PC-9 (cell line): ENCODE measurements at regions not wholly inside any gene's neighbourhood (a gene's known extent, or its start where the extent isn't known, plus 50 kb on each side); places are given as distances from the start of the nearest gene placed in this dataset.

Experiments used
- BruUV-seq: library from RNA; stranded (reverse); fragments of 400-500 nt; replicated peaks from 2 replicates; lab custom pipeline; 2021; lab: Mats Ljungman, UMichigan
- CTCF ChIA-PET: fragments of 300-600 bp; sonication (Branson Sonifier 250); formaldehyde crosslinking; loops from one replicate; lab custom pipeline; 2022; ENCODE audit warnings: antibody characterized with exemption; lab: Charles Lee
- POLR2A ChIA-PET: fragments of 300-600 bp; sonication (Branson Sonifier 250); formaldehyde crosslinking; loops from one replicate; lab custom pipeline; 2022; ENCODE audit warnings: antibody characterized with exemption; ENCODE audit not compliant: unreplicated experiment; lab: Charles Lee
- DNase-seq, 2 experiments: peaks; one replicate each; pipeline versions ENCODE4 v3.0.0 to v3.0.0-alpha.2; 2015 to 2022; ENCODE audit warnings: mixed read lengths in 1 of 2
- H2AFZ ChIP-seq: fragments of 200-600 bp; sonication (generic); 2 replicates; pipeline ENCODE4 v1.8.1; 2017; ENCODE audit warnings: antibody characterized with exemption
- H3F3A ChIP-seq: fragments of 200-600 bp; sonication (generic); 2 replicates; pipeline ENCODE4 v1.8.1; 2017; ENCODE audit warnings: antibody characterized with exemption, mild to moderate bottlenecking, low read depth; ENCODE audit not compliant: insufficient read depth
- H3K27ac ChIP-seq: fragments of 200-600 bp; sonication (generic); 2 replicates; pipeline ENCODE4 v1.6.1; 2016; ENCODE audit warnings: mixed run types
- H3K27me3 ChIP-seq: fragments of 200-600 bp; sonication (generic); 2 replicates; pipeline ENCODE4 v1.6.1; 2016; ENCODE audit warnings: low read depth, mixed run types; ENCODE audit not compliant: insufficient read depth
- H3K36me3 ChIP-seq: fragments of 200-600 bp; sonication (generic); 2 replicates; pipeline ENCODE4 v1.6.1; 2016; ENCODE audit warnings: low read depth, mixed run types
- H3K4me1 ChIP-seq: fragments of 200-600 bp; sonication (generic); replicated peaks from 2 replicates; pipeline ENCODE4 v1.6.1; 2016; ENCODE audit warnings: mixed run types; ENCODE audit not compliant: insufficient read depth
- H3K4me2 ChIP-seq: fragments of 200-600 bp; sonication (generic); 2 replicates; pipeline ENCODE4 v1.6.1; 2017; ENCODE audit warnings: mixed run types
- H3K4me3 ChIP-seq: fragments of 200-600 bp; sonication (generic); 2 replicates; pipeline ENCODE4 v1.6.1; 2016; ENCODE audit warnings: mixed run types
- H3K79me2 ChIP-seq: fragments of 200-600 bp; sonication (generic); 2 replicates; pipeline ENCODE4 v1.6.1; 2017; ENCODE audit warnings: low read depth, mixed run types
- H3K9me2 ChIP-seq: fragments of 200-600 bp; sonication (generic); 2 replicates; pipeline ENCODE4 v1.8.1; 2017; ENCODE audit warnings: mild to moderate bottlenecking; ENCODE audit not compliant: insufficient read depth
- H3K9me3 ChIP-seq: fragments of 200-600 bp; sonication (generic); 2 replicates; pipeline ENCODE4 v1.8.1; 2016; ENCODE audit warnings: low read depth; ENCODE audit not compliant: insufficient read depth
- H4K20me1 ChIP-seq: fragments of 200-600 bp; sonication (generic); 2 replicates; pipeline ENCODE4 v1.8.1; 2017; ENCODE audit not compliant: insufficient read depth
- EZH2 ChIP-seq: fragments of 200-600 bp; sonication (generic); IDR thresholded peaks from 2 replicates; pipeline ENCODE4 v1.8.0; 2017; ENCODE audit warnings: antibody characterized with exemption, low read depth
- intact Hi-C: fragments of 100-400 bp; cut with micrococcal nuclease; formaldehyde crosslinking; loops from one replicate; pipeline ENCODE4 v1.10.0; 2022; ENCODE audit not compliant: unreplicated experiment
- TF ChIP-seq, protein P1 (sequence below): fragments of 200-600 bp; sonication (generic); conservative IDR thresholded peaks from 2 replicates; pipeline ENCODE4 v1.6.1; 2017; ENCODE audit warnings: mixed run types, antibody characterized with exemption, mild to moderate bottlenecking, moderate library complexity

DNA sequence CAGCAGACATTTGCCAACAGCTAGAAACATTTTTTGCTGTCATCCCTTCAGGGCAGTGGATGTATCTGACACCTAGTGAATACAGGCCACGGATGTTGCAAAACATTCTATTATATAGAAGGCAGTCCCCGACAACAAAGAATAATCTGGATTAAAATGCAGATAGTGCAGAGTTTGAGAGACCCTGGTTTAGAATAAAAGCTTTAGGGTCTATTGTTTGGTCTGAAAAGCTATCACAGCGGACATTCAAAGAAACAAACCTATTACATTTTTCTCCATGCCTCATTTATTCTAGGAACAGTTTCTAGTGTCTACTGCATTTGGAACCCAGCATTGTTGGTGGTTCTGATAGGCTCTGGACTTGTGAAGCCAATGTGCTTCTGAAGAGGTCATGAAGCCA, 316.3 kb downstream of the TGFB2 start:
- Histone ChIP-seq H3K4me1 (peaks cover 44% of the 10 kb centered on the region), H3K9me3 (peaks cover 10% of the 10 kb centered on the region; the same call in 1 of the 2 replicates), H3K4me3 (no peak overlapping the region), H3F3A (peaks cover 30% of the 10 kb centered on the region; the same call in 1 of the 2 replicates), H2AFZ (no peak overlapping the region), H3K9me2 (no peaks in the 10 kb centered on the region), H4K20me1 (no peaks in the 10 kb centered on the region), H3K79me2 (no peaks in the 10 kb centered on the region), H3K4me2 (no peak overlapping the region), H3K27me3 (no peaks in the 10 kb centered on the region), H3K36me3 (no peaks in the 10 kb centered on the region), H3K27ac (peak overlapping the region; percentile 81)
- ChIA-PET CTCF (no interaction called here), POLR2A (no interaction called here)
- intact Hi-C loops = loop anchor here (2.0 kb wide), 3 partner anchors 75 to 405 kb away; no protein-coding TSS in a partner anchor
- DNase-seq = no peak
- BruUV-seq = no TSS peak
- TF ChIP-seq, protein P1, sequence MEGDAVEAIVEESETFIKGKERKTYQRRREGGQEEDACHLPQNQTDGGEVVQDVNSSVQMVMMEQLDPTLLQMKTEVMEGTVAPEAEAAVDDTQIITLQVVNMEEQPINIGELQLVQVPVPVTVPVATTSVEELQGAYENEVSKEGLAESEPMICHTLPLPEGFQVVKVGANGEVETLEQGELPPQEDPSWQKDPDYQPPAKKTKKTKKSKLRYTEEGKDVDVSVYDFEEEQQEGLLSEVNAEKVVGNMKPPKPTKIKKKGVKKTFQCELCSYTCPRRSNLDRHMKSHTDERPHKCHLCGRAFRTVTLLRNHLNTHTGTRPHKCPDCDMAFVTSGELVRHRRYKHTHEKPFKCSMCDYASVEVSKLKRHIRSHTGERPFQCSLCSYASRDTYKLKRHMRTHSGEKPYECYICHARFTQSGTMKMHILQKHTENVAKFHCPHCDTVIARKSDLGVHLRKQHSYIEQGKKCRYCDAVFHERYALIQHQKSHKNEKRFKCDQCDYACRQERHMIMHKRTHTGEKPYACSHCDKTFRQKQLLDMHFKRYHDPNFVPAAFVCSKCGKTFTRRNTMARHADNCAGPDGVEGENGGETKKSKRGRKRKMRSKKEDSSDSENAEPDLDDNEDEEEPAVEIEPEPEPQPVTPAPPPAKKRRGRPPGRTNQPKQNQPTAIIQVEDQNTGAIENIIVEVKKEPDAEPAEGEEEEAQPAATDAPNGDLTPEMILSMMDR = no peak
- no peak for TF ChIP-seq EZH2

DNA sequence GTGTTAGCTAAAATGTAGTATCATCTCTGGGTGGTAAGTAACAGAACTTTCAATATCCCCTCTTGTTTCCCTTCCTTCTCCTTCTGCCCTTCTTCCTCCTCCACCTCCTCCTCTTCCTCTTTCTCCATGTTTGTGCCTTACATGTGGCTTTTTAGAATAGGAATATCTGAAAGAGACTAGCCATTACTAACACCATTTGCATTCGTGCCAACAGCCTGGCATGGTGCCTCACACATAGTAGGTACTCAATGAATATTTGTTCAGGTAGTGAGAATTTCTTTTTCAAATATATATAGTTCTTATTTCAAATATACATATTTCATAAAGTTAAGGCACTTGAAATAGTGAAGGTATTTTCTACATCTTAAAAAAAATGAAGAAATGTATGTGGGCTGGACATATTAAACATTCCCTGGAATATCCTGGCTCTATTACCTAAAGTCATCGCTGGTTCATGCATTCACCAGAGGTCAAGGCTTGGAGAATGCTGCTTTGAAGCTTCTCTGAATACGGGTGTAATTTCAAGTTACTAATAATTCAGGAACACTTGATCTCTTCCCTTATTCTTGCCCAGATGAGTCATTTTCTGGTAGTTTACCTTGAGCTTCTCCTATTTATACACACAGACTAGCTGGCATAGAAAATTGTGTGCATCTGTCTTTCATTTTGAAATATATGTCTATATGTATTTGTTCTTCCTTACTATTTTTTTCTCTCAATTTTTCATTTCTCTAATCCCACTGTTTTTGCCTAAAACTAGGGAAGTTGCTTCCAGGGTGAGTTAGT, 319.4 kb downstream of the TGFB2 start:
- no peaks in the 10 kb centered on the region for H3K79me2 ChIP-seq
- DNase-seq = peak in 1 of 2 experiments; percentile 61
- peak overlapping the region; percentile 20 for H3K4me2 ChIP-seq
- ChIA-PET CTCF (no interaction called here), POLR2A (interaction anchor here (0.6 to 1.0 kb wide), 4 partner anchors 48 to 176 kb away, joined by 3 to 8 read pairs (median 4); no protein-coding TSS in a partner anchor)
- H2AFZ ChIP-seq = no peak overlapping the region
- no TSS peak for BruUV-seq
- peaks cover 15% of the 10 kb centered on the region for H3K9me3 ChIP-seq
- H3K4me3 ChIP-seq = no peak overlapping the region
- no peaks in the 10 kb centered on the region for H3K27me3 ChIP-seq
- peaks cover 35% of the 10 kb centered on the region for H3K4me1 ChIP-seq
- intact Hi-C loops = no loop called here
- TF ChIP-seq EZH2 = no peak
- TF ChIP-seq, protein P1 = no peak
- no peaks in the 10 kb centered on the region for H3K36me3 ChIP-seq
- no peaks in the 10 kb centered on the region for H4K20me1 ChIP-seq
- no peaks in the 10 kb centered on the region for H3K9me2 ChIP-seq
- H3K27ac ChIP-seq = peak overlapping the region; percentile 32
- peaks cover 27% of the 10 kb centered on the region; the same call in 1 of the 2 replicates for H3F3A ChIP-seq

DNA sequence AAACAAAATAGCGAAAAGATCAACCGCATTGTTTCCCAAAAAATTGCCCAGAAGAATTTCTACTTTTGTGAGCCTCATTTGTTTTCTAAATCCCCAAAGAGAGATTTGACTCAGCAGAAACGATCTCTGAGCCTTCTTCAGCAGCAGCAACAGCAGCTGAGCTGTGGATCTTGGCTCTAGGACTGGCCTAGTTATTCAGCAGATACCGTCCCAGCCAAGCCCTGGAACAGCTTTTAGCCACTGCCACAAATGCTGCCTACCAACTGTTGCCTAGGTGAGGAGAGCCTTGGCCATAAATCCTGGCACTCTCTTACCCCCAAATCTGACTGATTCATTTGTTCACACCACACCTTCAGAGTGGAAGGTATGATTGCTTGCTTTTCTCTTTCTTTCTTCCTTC, 320.1 kb downstream of the TGFB2 start:
- H3K4me1 ChIP-seq = peaks cover 29% of the 10 kb centered on the region
- TF ChIP-seq EZH2 = no peak
- TF ChIP-seq, protein P1 = no peak
- peak in 1 of 2 experiments; percentile 14 for DNase-seq
- peak overlapping the region; percentile 20 for H3K4me2 ChIP-seq
- H3K79me2 ChIP-seq = no peaks in the 10 kb centered on the region
- H2AFZ ChIP-seq = no peak overlapping the region
- no peaks in the 10 kb centered on the region for H3K9me2 ChIP-seq
- peaks cover 20% of the 10 kb centered on the region; the same call in 1 of the 2 replicates for H3F3A ChIP-seq
- POLR2A ChIA-PET = interaction anchor here (0.6 to 1.0 kb wide), 3 partner anchors 47 to 177 kb away, joined by 3 to 4 read pairs (median 4); no protein-coding TSS in a partner anchor
- no TSS peak for BruUV-seq
- H3K27me3 ChIP-seq = no peaks in the 10 kb centered on the region
- H3K36me3 ChIP-seq = no peaks in the 10 kb centered on the region
- CTCF ChIA-PET = no interaction called here
- H3K27ac ChIP-seq = peak overlapping the region; percentile 32
- H3K9me3 ChIP-seq = peaks cover 15% of the 10 kb centered on the region
- no peak overlapping the region for H3K4me3 ChIP-seq
- H4K20me1 ChIP-seq = no peaks in the 10 kb centered on the region
- intact Hi-C loops = no loop called here
